NCI-H345 treated with DMSO at 0.1 percent for 48 hours (cell line): ENCODE measurements at regions not wholly inside any gene's neighbourhood (a gene's known extent, or its start where the extent isn't known, plus 50 kb on each side); places are given as distances from the start of the nearest gene placed in this dataset.
"Not testable (repeated sequence)": the region's sequence is repeated elsewhere in the genome, so short reads cannot be mapped to it uniquely, and the experiment has no call there.

Source experiments
- DNase-seq: peaks from one replicate; lab custom pipeline; 2025; ENCODE audit not compliant: unreplicated experiment; lab: John Stamatoyannopoulos, UW

DNA sequence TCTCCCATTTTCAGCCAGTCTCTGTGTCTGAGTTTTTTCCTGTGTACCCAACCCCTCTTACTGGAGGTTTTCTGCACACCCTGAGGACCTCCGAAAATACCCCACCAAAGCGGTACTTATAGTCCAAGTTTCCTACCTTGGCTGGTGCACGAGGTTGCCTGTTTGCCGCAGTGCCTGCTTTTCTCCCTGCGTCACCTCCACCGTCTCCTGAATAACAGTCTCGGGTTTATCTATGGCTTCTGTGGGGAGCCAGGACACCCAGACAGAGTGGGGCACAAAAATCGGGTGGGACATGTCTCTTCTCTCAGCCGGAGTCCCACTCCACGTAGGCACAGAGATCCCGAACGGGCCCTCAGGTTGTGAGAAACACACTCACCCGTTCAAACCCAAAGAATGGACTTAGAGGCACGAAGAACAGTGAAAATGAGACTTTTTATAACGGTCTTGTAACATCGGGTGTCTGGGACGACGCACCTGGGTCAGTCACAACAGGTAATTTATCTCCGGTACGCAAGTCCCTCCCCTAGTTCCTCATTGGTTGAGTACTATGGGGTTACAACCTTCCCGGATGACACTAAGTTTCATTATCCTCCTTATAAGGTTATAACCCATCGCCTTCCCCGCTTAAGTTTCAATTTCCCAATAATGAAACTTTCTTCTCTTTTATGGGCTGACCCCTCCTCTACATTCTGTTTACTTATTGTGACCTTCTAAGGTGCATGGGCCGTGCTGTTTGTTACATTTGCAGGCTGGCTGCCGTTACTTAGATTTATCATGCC, 970.2 kb upstream of the COX7C start:
- no peak for DNase-seq

DNA sequence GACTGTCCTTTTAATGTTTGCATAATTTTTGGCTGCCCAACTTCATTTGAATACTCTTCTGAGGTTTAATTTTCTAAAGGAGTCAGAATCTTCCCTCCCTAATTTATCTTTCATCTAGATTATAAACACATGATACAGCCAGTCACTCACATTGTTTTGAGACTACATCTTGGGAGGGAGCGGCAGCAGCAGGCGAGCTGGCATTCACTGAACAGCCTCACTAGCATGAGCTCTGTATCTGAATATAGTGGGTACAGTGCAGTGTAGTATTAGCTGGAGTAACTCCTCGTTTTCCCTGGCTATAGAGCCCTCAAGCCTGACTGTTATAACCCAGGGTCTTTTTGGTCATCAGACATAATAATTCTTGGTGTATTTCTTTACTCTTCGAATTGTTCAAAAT, 969.2 kb upstream of the COX7C start:
- no peak for DNase-seq

DNA sequence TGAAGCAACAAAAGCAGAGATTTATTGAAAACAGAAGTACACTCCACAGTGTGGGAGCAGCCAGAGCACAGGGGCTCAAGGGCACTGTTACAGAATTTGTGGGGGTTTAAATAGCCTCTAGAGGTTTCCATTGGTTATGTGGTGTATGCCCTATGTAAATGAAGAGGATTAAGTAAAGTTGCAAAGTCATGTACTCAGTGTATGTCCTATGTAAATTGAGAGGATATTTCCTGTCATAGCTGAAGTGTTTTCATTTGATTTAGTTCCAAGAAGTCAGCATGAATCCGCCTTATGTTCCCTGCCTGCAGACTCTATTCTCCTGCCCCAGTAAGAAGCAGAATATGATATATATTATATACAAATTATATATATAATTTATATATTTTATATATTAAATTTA, 966.0 kb upstream of the COX7C start:
- DNase-seq = no peak

GRCh38 chr5:85654144-85654543, 963.6 kb upstream of the COX7C start:
- not testable (repeated sequence) for DNase-seq

DNA sequence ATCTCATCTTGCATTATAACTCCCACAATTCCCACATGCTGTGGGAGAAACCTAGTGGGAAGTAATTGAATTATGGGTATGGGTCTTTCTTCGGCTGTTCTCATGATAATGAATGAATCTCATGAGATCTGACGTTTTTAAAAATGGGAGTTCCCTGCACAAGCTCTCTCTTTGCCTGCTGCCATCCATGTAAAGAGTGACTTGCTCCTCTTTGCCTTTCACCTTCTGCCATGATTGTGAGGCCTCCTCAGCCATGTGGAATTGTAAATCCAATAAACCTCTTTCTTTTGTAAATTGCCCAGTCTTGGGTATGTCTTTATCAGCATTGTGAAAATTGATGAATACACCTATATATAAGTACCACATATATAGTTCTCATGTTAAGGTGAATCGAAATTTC, 961.7 kb upstream of the COX7C start:
- DNase-seq = no peak

DNA sequence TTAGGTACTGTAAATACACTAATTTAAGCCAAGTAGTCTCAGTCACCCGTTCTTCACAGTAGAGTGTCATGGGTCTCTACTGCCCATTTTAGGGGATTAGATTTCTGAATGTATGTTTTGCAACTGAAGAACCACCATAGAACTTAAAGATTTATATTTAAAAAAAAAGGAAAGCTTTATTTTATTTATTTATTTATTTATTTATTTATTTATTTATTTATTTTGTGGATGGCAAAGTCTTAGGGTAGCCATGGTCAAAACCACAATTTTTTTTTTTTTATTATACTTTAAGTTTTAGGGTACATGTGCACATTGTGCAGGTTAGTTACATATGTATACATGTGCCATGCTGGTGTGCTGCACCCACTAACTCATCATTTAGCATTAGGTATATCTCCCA, 960.4 kb upstream of the COX7C start:
- not testable (repeated sequence) for DNase-seq

DNA sequence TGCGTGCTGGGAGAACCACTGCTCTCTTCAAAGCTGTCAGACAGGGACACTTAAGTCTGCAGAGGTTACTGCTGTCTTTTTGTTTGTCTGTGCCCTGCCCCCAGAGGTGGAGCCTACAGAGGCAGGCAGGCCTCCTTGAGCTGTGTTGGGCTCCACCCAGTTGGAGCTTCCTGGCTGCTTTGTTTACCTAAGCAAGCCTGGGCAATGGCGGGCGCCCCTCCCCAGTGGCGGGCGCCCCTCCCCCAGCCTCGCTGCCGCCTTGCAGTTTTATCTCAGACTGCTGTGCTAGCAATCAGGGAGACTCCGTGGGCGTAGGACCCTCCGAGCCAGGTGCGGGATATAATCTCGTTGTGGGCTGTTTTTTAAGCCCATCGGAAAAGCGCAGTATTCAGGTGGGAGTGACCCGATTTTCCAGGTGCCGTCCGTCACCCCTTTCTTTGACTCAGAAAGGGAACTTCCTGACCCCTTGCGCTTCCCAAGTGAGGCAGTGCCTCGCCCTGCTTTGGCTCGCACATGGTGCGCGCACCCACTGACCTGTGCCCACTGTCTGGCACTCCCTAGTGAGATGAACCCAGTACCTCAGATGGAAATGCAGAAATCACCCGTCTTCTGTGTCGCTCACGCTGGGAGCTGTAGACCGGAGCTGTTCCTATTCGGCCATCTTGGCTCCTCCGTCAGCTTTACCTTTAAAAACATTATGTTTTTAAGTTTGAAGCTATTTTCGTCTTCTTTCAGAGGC, 954.6 kb upstream of the COX7C start:
- DNase-seq = not testable (repeated sequence)

- DNase-seq = no peak
Measured at GRCh38 chr5:85663708-85664031, 954.1 kb upstream of the COX7C start.

DNA sequence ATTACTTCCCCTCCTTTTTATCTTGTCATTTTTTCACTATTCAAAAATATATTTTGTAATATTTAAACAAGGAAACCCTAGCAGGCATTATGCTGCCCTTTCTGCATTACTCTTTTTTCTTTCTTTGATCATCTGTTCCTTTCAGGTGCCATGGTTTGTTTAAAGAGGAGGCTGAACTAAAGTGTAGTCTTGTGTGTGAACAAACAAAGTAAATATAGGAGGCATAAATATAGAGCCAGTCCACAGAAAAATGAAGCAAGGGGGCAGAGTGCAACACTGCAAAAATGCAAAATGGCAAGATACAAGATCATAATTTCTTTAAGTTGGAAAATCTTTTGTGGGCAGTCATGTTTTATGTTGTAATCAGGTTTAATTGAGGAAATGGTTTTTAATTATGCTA, 947.3 kb upstream of the COX7C start:
- no peak for DNase-seq

GRCh38 chr5:85671223-85671970, 946.3 kb upstream of the COX7C start:
- no peak for DNase-seq

- no peak for DNase-seq
Measured at GRCh38 chr5:85681871-85682270, 935.9 kb upstream of the COX7C start.

- DNase-seq = no peak
Measured at GRCh38 chr5:85684351-85684750, 933.4 kb upstream of the COX7C start.

- DNase-seq = no peak
Measured at GRCh38 chr5:85703296-85703695, 914.4 kb upstream of the COX7C start.

DNA sequence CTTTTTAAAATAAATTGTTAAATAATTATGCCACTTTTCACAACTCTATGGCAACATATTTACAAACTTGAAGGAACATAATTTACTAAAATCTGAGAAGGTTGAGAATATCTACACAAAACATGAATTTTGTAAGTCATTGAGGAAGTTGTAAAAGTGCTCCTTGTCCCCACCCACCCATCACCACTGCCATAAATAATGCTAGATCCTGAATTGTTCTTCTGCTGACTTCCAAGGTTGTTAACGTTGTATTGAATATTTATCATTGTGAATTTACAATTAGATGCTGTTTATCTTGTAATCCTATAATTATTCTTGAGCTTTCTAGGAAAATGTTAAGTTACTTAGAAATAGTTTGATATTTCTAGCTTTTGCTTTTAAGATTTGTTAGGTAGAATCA, 908.0 kb upstream of the COX7C start:
- DNase-seq = no peak

DNA sequence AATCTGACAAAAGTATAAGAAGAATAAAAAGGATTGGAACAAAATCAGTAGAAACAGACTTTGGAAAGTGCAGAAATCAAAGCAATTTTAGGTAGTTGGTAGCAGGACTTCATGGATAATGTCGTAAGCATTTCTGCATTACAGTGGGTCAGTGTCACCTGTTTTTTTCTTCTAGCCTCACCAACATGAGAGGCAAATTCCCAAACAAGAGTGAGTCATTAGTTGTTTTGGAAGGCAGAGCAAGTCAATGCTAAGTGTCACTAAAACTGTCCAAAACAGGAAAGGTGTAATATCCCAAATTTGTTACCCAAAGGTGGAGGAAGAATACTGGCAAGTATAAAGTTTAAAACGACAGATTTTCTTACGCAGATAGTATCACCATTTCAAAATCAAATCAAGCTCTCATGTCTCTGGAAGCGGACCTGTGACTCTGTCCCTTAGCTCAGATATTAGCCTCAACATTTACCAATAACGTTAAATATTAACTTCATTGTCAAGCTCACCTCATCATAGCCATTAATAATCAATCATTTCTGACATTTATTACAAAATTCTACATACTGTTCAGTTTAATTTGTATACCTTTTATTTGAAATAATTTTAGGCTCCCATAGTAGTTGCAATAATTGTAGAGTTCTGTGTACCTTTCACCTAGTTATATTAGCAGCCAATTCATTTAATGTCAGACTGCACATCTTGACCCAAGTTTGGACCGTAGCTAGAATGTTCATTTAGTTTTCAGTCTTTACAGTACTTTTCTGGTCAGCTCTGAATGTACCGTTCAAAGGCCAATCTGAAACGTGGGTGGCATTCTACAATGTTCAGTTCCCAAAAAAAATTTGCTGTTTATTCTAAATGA, 901.2 kb upstream of the COX7C start:
- DNase-seq = no peak

GRCh38 chr5:85717203-85717563, 900.6 kb upstream of the COX7C start:
- no peak for DNase-seq

GRCh38 chr5:85732185-85732584, 885.6 kb upstream of the COX7C start:
- DNase-seq = no peak

- no peak for DNase-seq
Measured at GRCh38 chr5:85741972-85742371, 875.8 kb upstream of the COX7C start.

DNA sequence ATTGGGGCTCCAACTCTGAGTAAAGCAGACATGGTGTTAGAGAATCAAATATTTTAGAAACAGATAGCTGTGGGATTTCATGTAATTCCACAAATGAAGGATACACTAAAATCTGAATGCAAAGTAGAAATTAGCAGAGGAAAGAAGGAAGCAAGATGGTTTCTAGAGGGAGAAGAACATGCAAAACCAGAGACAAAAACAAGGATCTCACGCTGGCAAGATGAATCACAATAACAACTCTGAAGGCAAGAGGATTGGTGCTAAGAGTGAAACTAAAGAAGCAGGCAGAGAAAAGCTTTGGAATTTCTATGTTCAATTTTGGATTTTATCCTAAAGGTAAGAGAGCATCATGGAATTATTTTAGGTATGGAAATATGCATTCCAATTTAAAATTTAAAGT, 857.2 kb upstream of the COX7C start:
- no peak for DNase-seq

GRCh38 chr5:85769347-85769746, 848.4 kb upstream of the COX7C start:
- DNase-seq = no peak

GRCh38 chr5:85784746-85785145, 833.0 kb upstream of the COX7C start:
- DNase-seq = no peak
